Activated CD8-positive, alpha-beta T cell treated with anti-CD3 and anti-CD28 coated beads for 36 hours (primary cell): ENCODE measurements at regions not wholly inside any gene's neighbourhood (a gene's known extent, or its start where the extent isn't known, plus 50 kb on each side); places are given as distances from the start of the nearest gene placed in this dataset.

Experiments used
- ATAC-seq: fragments of 200-7000 bp; cut with Tn5 transposase; one replicate; pipeline ENCODE4 v1.10.0; 2021; ENCODE audit warnings: mild to moderate bottlenecking, moderate library complexity
- CTCF ChIA-PET: fragments of 350-600 bp; sonication (Branson Sonifier 250); formaldehyde crosslinking; loops from one replicate; lab custom pipeline; 2021; ENCODE audit warnings: antibody characterized with exemption; lab: Charles Lee
- POLR2A ChIA-PET: fragments of 350-600 bp; sonication (Branson Sonifier 250); formaldehyde crosslinking; loops from one replicate; lab custom pipeline; 2021; ENCODE audit warnings: antibody characterized with exemption; lab: Charles Lee
- DNase-seq: peaks from one replicate; pipeline ENCODE4 v3.0.0-alpha.2; 2020
- H3K27ac Mint-ChIP-seq: one replicate; pipeline ENCODE4 v1.8.0; 2021; ENCODE audit warnings: mild to moderate bottlenecking, mixed read lengths
- H3K27me3 Mint-ChIP-seq: one replicate; pipeline ENCODE4 v1.8.0; 2021; ENCODE audit warnings: mixed read lengths
- H3K36me3 Mint-ChIP-seq: one replicate; pipeline ENCODE4 v1.8.0; 2021; ENCODE audit warnings: low read depth, mixed read lengths
- H3K4me1 Mint-ChIP-seq: one replicate; pipeline ENCODE4 v1.8.0; 2021; ENCODE audit warnings: low read depth, mixed read lengths
- H3K4me3 Mint-ChIP-seq: one replicate; pipeline ENCODE4 v1.8.0; 2021; ENCODE audit warnings: mild to moderate bottlenecking, moderate library complexity, mixed read lengths
- H3K9me3 Mint-ChIP-seq: one replicate; pipeline ENCODE4 v1.8.0; 2021; ENCODE audit warnings: mixed read lengths
- intact Hi-C: fragments of 100-400 bp; cut with micrococcal nuclease; formaldehyde crosslinking; loops from one replicate; pipeline ENCODE4 v1.10.0; 2022
- TF ChIP-seq, protein P1 (sequence below): fragments of 200-600 bp; IDR thresholded peaks from one replicate; pipeline ENCODE4 v1.8.0; 2022; ENCODE audit warnings: antibody characterized with exemption, mild to moderate bottlenecking

DNA sequence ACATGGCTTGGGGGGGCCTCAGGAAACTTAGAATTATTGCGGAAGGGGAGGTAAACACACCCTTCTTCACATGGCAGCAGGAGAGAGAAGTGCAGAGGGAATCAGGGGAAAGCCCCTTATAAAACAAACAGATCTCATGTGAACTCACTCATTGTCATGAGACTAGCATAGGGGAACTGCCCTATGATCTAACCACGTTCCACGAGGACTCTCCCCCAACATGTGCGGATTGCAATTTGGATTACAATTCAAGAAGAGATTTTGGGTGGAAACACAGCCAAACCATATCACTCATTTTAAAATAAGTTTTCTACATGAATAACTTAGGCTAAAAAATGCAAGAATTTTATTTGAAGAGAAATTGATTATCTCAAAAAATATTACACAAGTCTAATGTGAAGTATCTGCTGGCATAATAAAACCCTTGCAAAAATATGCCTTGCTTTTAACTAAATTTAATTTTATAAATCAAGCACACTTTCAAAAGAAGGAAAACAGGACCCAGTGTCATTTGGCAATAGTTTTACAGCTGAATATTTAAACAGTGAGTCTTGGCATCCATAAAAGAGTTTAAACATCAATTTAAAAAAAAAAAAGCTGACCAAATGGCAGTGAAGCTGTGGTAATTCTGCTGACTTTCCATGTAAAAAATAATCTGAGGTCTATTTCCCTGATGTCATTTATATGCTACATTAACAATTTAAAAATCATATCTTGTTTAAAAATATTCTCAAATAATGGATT is 1057.2 kb downstream of the NAALADL2 start:
- H3K27me3 Mint-ChIP-seq: no peaks in the 10 kb centered on the region
- ATAC-seq: no peak
- POLR2A ChIA-PET: no interaction called here
- TF ChIP-seq, protein P1, sequence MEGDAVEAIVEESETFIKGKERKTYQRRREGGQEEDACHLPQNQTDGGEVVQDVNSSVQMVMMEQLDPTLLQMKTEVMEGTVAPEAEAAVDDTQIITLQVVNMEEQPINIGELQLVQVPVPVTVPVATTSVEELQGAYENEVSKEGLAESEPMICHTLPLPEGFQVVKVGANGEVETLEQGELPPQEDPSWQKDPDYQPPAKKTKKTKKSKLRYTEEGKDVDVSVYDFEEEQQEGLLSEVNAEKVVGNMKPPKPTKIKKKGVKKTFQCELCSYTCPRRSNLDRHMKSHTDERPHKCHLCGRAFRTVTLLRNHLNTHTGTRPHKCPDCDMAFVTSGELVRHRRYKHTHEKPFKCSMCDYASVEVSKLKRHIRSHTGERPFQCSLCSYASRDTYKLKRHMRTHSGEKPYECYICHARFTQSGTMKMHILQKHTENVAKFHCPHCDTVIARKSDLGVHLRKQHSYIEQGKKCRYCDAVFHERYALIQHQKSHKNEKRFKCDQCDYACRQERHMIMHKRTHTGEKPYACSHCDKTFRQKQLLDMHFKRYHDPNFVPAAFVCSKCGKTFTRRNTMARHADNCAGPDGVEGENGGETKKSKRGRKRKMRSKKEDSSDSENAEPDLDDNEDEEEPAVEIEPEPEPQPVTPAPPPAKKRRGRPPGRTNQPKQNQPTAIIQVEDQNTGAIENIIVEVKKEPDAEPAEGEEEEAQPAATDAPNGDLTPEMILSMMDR: no peak
- H3K4me1 Mint-ChIP-seq: no peaks in the 10 kb centered on the region
- H3K27ac Mint-ChIP-seq: no peak overlapping the region
- intact Hi-C loops: no loop called here
- H3K4me3 Mint-ChIP-seq: no peak overlapping the region
- no peaks in the 10 kb centered on the region for H3K36me3 Mint-ChIP-seq
- no peak for DNase-seq
- CTCF ChIA-PET: no interaction called here
- peaks cover 5% of the 10 kb centered on the region for H3K9me3 Mint-ChIP-seq

DNA sequence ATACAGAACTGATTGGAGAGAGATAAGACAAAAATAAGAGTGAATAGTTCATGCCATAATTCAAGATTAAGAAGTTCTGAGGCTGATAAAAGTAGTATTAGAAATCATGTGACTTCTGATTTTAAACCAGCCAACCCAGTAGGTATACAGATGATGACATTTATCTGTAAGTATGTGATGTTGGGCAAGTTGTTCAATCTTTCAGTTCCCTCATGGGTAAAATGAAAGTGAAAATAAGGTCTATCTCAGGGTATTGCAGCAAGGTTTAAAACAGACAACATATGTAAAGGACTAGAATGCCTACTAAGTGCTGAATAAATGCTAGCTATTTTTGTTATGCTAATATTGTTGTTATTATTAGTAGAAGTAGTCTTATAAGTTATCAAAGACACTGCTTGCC is 1055.7 kb downstream of the NAALADL2 start:
- H3K27ac Mint-ChIP-seq: no peak overlapping the region
- DNase-seq: no peak
- no peaks in the 10 kb centered on the region for H3K27me3 Mint-ChIP-seq
- no peaks in the 10 kb centered on the region for H3K4me1 Mint-ChIP-seq
- peaks cover 4% of the 10 kb centered on the region for H3K9me3 Mint-ChIP-seq
- ChIA-PET POLR2A (no interaction called here), CTCF (no interaction called here)
- H3K4me3 Mint-ChIP-seq: no peak overlapping the region
- H3K36me3 Mint-ChIP-seq: no peaks in the 10 kb centered on the region
- no peak for ATAC-seq
- TF ChIP-seq, protein P1: no peak
- intact Hi-C loops: no loop called here

DNA sequence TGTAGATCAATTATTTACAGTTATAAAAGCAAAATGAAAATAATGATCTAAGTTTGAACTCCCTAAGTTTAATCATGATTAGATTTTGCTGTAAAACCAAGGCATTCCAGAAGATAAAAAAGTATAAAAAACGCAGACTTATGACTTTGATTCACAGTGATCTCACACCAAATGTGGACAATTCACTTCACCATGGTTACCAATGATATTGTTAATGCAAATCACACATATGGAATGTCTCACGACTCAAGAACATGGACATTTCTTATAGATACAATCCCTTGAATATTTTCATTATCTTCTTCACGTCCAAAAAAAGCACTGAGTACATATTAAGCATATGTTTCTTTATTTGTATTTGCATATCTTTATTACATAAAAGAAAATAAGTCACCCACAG is 1054.2 kb downstream of the NAALADL2 start:
- H3K9me3 Mint-ChIP-seq: no peaks in the 10 kb centered on the region
- ChIA-PET CTCF (no interaction called here), POLR2A (no interaction called here)
- ATAC-seq (no peak), DNase-seq (no peak)
- H3K4me1 Mint-ChIP-seq: no peaks in the 10 kb centered on the region
- H3K4me3 Mint-ChIP-seq: no peak overlapping the region
- no peaks in the 10 kb centered on the region for H3K36me3 Mint-ChIP-seq
- H3K27me3 Mint-ChIP-seq: no peaks in the 10 kb centered on the region
- intact Hi-C loops: no loop called here
- TF ChIP-seq, protein P1: no peak
- no peak overlapping the region for H3K27ac Mint-ChIP-seq

DNA sequence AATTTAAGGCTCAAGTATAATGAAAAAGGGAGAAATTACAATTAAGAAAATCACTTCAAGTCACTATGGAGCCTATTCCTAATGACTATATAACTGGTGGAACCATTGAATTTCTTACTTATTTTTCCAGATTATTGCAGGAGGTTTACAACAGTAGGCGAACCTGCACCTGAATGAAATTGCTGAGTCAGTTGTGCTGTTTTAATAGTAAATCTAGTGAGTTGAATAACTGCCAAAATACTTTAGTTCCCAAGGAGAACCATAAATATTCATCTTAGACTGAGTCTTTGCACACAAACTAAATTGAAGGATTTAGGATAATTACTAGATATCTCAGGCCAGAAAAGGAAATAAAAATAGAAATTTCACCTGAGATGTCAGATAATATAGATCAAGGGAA is 1052.8 kb downstream of the NAALADL2 start:
- Mint-ChIP-seq H3K36me3 (no peaks in the 10 kb centered on the region), H3K9me3 (peaks cover 5% of the 10 kb centered on the region), H3K27ac (no peak overlapping the region), H3K4me3 (no peak overlapping the region), H3K27me3 (no peaks in the 10 kb centered on the region), H3K4me1 (no peaks in the 10 kb centered on the region)
- intact Hi-C loops: no loop called here
- TF ChIP-seq, protein P1: no peak
- ChIA-PET CTCF (no interaction called here), POLR2A (no interaction called here)
- no peak for DNase-seq
- ATAC-seq: no peak

DNA sequence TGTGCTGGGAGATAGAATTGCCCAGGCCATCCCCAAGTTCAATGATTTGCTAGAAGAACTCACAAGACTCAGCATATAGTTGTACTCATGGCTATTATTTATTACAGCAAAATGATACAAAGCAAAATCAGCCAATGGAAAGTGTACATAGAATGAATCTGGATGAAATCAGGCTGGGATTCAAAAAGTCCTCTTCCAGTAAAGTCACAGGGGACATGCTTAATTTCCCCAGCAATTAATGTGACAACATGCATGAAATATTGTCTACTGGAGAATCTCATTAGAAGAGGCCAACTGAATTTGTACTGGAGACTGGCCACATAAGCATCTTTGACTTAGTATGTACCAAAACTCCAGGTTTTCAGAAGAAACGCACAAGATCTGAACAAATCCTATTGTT is 1043.1 kb downstream of the NAALADL2 start:
- Mint-ChIP-seq H3K27ac (no peak overlapping the region), H3K4me1 (no peaks in the 10 kb centered on the region), H3K27me3 (no peaks in the 10 kb centered on the region), H3K9me3 (peaks cover under 1% of the 10 kb centered on the region), H3K36me3 (no peaks in the 10 kb centered on the region), H3K4me3 (no peak overlapping the region)
- DNase-seq (no peak), ATAC-seq (no peak)
- CTCF ChIA-PET: no interaction called here
- intact Hi-C loops: no loop called here
- TF ChIP-seq, protein P1: no peak
- POLR2A ChIA-PET: no interaction called here
